HG02852 (cell line): ENCODE measurements at regions not wholly inside any gene's neighbourhood (a gene's known extent, or its start where the extent isn't known, plus 50 kb on each side); places are given as distances from the start of the nearest gene placed in this dataset.
"Not testable (repeated sequence)": the region's sequence is repeated elsewhere in the genome, so short reads cannot be mapped to it uniquely, and the experiment has no call there.

Experiments used
- ATAC-seq: cut with Tn5 transposase; IDR thresholded peaks from one replicate; pipeline ENCODE4 v1.9.1; 2021; ENCODE audit warnings: mild to moderate bottlenecking, moderate library complexity; ENCODE audit not compliant: unreplicated experiment

DNA sequence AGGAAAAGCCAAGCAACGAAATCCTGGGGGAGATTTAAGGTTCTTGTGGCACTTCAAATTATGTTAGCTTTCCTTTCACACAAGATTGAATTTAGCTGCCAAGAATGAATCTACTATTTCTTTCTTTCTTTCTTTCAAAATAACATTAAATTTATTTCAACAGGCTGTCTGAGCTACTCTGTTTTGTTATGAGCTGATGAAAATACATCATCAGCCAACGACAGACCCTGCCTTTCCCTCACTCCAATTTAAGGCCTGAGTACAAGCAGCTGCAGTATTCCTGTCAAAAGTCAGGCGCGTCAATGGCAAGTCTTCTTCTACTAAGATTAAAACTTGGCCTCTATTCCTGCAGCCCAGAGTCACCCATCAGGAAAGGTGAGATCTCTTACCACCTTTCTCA lies 347.7 kb upstream of the FLRT2 start:
- ATAC-seq, result no peak

DNA sequence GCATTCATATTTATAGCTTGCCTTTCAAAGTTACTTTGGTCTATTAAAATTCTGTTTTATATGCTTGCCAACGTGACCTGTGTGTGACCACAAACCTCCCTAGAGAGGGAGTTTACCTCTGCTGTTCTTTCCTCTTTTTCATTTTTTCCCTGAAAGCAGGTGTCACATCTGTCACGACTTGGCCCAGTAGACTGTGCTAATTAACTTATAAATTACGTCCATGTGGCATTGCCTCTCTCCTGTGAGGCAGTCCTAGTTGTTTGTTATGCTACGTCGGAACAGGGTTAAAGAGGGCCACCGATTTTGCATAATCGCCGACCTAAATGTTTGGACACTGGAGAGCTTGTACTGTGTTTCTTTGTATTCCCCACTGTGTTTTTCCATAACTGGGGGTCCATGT lies 343.9 kb upstream of the FLRT2 start:
- ATAC-seq, result no peak

DNA sequence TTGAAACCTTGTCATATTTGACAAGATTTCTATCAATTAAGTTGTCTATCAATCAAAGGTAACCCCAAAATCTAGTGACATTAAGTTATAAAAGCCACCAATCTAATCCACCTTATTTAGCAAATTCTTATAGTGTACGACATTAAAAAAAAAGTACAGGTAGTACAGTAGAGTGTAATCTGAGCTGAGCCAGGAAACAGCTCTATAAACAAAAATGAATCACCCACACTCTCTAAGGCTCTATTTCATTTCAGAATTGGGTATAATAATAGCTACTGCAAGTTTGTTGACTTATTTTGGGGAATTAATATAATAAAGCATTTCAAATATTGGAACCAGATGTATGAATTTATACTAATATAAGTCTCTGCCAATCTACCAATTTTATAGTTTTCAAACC lies 342.4 kb upstream of the FLRT2 start:
- ATAC-seq, result no peak

DNA sequence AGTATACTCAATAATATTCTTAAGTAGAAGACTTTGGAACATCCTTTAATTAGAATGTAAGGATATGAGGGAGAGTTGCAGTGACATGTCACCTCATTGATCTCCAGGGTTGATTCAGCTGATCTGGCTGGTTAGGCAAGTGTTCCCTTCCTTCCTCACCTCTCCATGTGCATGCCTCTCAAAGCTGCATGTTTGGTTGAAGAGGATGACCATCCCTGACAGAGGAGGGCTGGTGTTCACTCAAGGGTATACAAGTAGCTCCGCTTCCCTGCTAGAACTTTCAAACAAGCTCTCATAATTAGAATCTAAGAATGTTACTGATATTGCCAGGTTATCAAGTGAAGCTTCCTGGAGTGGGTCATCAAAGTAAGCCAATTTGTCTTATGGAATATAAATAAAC lies 341.1 kb upstream of the FLRT2 start:
- ATAC-seq, result no peak

DNA sequence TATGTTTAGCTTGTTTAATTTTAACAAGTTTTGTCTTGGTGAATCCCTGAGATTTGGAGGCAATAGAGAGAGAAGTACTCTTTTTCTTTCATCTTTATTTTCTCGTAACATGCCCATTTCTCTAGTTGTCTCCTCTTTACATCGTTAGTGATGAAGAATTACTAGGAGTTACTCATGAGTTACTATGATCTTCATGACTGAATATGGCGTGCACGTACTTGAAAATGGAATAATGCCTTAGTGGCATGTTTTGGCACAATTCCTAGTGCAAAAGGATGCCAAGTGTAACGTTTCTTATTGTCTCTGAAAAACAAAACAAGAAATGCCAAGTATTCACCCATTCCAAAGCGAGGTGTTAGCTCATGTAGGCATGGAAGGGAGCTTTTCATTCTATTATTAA lies 340.7 kb upstream of the FLRT2 start:
- ATAC-seq, result not testable (repeated sequence)

DNA sequence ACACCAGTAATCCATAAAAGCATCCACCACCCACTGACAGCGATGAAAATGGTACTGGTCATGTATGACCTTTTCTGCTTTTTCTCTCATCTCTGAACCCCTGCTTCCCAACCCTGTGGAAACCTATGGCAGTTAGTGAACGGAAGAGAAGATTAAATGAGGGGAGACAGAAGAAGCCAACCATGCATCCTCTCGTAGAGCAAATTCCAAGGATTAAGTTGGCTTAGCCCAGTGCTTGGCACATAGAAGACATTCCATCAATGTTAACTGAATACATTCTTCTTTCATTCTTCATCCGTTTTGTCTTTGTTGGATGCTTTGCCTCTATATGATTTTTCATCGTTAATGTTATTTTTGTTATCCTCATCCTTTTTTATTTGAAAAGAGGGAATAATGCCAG lies 339.7 kb upstream of the FLRT2 start:
- ATAC-seq, result no peak

DNA sequence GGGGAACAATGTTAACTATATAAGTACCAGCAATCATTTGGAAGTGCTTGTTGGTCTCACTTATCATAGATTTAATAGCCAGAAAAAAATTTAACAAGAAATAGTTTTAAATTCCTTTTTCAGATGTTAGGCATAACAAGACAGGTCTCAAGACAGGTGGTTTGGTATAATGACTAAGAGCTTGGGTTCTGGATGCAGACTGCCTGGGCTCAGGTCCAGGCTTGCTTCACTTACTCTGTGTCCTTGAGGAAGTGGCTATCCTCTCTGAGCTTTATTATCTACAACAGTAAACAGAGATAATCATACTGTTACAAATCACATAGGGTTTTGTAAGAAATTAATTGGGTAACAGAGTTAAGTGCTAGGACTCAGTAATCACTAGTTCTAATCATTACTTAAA lies 338.0 kb upstream of the FLRT2 start:
- no peak for ATAC-seq

DNA sequence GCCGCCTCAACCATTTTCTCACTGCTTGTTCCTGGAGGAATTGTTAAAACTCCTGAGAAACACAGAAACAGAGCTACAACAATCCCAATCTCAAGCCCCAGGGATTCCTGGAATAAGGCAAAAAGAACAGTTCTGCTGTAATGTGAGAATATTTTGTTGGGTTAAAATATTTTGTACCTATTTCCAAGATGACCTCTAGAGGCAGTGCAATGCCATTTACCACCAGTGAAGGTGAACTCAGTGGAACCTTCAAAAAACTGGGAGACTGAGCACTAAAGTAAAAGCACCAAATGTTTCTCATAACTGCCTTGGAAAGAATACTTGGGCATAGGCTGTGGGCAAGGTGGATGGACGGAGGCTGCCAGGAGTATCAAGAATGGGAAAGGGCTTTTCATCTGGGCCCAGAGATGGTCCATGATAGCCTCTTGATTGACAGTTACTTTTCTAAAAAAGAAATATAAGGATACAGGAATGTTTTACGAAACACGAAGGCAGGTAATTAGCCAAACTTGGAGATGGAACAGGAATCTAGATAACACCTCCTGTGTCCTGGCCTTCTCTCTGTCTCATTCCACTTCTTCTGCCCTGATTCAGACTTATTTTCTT lies 334.0 kb upstream of the FLRT2 start:
- ATAC-seq, result no peak

DNA sequence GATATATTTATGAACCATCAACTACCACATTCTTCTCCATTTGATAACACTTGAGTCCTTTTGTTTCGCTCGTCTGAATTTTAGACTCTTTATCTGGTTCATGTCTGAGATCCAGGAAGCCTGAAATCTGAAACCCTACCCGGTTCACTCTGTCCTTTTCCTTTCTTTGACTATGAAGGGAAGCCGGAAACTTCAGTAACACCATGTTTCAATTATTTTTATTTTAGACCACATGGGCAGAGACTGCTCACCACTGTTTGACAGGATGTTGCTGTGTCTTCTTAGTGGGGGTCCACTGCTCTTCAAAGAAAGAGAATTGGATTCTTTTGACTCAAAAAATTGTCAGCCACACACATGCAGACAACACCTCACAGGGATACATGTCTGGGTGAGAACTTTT lies 331.9 kb upstream of the FLRT2 start:
- no peak for ATAC-seq

DNA sequence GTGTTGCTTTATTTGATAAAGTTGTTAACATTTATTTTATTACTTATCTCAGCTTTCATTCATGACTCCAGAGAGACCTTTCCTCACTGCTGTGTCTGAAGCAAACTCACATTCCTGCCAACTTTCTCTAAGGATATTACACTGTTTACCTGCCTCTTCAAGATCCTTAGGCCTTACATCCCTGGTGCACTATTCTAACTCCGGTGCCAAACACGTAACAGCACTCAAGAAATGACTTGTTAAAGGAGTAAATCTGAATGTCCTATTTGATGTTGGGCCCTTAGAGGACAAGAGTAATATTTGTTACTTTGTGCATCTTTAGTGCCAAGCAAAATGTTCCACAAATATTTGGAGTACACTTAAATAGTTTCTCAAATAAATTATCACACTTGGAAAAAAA lies 324.1 kb upstream of the FLRT2 start:
- ATAC-seq, result no peak

DNA sequence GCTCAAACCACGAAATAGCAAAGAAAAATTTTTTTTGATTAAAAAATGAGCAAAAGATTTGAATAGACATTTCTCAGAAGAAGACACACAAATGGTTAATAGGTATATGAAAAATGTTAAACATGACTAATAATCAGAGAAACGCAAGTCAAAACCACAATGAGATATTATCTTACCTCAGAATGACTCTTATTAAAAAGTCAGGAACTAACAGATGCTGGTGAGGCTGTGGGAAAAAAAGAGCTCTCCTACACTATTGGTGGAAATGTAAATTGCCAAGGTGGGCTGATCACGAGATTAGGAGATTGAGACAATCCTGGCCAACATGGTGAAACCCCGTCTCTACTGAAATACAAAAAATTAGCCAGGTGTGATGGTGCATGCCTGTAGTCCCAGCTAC lies 315.5 kb upstream of the FLRT2 start:
- ATAC-seq, result no peak

DNA sequence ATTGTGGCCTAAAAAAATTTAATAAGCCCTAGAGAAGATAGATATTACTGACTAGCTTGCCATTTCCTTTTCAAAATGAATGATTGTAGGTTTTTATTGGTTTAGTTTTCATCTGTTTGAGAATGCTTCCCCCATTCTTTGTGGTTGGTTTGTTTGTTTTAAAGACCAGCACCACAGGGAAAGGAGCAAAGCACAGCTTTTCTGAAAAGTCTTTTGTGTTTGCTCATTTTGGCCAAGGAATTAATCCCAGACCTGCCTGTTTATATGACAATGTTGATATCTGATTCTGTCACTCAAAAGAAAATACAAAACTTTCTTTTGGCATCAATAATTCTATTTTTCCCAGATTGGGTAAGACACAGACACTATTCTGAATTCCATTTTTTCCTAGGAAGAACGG lies 312.5 kb upstream of the FLRT2 start:
- no peak for ATAC-seq

DNA sequence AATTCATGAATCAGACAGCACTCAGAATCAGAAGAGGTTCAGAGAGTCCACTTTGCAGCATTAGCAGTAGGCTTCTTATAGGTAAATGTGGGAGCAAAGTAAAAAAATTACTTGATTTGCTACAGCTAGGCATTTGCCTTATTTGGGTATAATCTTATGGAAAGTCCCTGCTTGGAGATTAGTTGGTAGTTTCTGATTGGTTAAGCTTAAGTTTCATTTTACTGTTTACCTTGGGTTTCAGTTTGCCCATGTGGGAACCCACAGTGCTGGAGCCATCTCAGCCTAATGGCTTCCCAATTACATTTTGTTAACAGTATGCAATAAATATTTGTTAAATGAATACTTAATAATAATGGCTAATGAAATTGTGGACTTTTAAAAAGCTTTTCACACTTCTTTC lies 311.0 kb upstream of the FLRT2 start:
- no peak for ATAC-seq

DNA sequence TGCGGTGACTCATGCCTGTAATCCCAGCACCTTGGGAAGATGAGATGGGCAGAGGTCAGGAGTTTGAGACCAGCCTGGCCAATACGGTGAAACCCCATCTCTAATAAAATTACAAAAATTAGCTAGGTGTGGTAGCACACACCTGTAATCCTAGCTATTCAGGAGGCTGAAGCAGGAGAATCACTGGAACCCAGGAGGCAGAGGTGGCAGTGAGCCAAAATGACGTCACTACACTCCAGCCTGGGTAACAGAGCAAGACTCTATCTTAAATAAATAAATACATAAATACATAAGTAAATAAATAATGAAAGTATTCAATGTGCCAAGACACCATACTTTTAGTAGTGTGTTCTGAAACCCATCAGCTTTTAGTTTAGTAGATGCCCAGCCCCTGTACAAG lies 308.1 kb upstream of the FLRT2 start:
- no peak for ATAC-seq

DNA sequence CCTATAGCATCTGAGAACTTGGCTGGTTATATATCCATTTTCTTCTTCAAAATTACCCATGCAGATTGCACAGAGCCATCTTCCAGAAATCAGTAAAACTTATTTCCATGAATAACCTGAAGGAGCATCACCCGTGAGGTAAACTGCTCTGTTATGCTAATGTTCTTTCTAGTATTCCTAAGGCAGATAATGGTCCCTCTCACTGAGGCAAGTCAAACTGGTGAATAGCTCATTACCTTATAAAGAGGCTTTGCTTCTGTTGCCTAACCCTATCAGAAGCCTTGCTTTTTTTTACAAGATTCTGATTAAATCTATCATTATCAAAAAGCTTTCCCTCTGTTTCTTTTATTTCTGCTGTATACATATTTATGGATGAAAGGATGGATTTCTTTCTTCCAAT lies 307.6 kb upstream of the FLRT2 start:
- ATAC-seq, result no peak

DNA sequence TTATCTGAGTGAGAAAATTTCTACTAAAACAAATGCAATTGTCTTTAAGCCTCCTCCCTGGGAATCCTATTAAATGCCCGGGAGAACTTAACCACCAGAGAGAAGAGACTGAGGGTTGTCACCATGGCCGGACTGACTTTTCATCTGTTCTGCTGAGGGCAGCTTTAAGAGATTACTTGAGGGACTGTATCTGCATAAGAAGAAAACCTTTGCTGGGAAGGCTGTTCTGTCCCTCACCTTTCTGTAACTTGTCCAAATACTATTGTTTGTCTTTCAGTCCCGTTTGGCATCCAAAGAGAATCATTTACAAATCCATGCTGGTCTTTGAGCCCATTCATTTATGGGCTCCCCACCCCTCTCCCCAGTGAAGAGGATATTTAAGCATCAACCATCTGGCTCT lies 306.3 kb upstream of the FLRT2 start:
- no peak for ATAC-seq

DNA sequence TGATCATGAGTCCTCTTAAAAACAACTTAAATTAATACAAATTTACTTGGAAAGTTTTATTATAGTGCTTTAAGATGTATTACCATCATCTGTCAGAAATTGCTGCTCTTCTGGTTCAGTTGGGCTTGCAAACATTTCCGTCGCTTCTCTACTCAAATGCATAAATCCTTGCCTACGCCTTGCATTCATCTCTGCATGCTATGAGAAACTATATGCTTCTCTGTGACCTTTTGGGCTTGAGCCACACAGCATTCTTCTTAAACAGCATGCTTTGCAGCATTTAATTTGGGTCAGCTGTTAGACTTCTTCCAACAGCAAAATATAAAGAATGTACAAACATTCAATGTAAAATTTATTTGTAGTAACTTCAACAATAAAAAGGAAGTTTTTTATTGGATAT lies 305.7 kb upstream of the FLRT2 start:
- ATAC-seq, result no peak

DNA sequence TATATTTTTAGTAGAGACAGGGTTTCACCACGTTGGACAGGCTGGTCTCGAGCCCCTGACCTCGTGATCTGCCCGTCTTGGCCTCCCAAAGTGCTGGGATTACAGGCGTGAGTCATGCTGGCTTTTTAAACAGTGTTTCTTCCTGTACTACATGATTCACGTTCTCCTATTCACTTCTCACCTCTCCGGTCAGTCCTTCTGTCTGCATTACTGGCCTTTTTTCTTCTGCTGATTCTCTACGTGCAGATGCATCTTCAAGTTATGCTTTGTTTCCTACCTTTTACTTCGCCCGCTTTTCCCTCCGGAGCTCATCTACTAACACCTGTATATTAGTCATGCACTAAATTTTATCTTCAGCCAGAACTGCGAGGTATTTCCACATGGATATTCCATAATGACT lies 296.2 kb upstream of the FLRT2 start:
- no peak for ATAC-seq

DNA sequence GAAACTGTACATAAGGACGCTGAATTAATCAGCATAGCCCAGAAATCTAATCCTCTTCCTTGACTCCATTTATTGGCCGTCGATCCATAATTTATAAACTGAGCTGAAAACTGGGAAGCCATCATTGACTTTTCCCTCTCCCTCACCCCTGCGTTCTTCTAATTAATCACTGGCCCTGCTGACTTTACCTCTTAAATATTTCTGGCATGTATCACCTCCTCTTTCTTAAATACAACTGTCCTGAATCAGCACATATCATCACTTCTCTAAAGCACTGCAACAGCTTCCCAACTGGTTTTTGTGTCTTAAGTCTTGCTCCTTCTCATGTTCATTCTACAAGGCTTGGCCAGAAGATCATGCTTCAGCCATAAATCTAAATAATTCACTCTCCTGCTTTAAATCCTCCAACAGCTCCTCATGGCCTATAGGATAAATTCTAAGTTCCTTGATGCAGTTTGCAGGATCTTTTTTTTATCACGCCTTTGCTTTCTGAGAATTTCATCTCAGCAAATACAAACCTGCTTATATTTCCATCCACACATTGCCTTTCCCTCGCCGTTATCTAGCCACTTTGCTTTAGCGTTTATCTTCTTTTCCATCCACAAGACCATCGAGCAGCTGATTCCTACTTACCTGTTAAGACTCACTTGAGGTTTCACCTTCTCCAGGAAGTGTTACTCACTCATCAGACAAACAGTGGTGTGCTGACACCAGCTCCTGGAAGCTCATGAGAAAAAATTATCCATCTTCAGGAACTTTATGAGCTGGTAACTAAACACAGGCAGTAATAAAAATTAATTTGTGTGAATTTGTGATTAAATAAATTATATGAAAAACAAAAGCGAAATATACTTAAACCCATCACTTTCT lies 295.6 kb upstream of the FLRT2 start:
- no peak for ATAC-seq

DNA sequence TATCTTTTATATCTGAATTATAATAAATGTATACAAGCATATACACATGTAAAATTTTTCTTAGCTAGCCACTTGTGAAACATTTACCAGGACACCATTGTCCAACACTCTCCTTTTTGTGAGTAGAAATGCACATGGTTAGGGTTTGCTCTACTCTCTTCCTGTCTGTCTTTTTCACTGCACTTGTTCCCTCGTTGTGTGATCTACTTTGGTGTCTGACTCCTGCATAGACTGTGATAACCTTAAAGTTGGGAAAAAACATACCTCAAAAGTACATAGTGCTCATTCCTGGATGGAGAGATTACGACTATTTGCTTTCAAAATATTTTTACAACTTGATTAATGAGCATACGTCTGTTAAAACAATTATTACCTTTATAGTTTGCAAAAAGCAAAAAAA lies 294.1 kb upstream of the FLRT2 start:
- no peak for ATAC-seq

DNA sequence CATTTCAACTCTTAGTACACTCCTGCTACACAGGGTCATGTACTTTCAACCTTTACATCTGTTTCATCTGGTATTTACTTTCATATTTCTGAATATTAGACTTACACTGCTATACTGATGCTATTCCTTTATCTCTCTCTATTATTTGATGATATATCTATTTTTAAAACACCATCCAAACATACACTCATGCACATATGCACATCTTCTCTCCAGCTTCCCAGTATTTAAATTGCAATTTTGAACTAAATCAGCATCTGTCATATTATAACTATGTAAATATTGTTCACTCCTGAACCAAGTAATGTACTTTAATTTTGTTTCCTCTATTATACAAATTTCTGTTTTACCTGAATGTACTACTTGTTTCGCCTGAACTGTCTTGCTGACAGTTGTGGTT lies 293.6 kb upstream of the FLRT2 start:
- ATAC-seq, result no peak

DNA sequence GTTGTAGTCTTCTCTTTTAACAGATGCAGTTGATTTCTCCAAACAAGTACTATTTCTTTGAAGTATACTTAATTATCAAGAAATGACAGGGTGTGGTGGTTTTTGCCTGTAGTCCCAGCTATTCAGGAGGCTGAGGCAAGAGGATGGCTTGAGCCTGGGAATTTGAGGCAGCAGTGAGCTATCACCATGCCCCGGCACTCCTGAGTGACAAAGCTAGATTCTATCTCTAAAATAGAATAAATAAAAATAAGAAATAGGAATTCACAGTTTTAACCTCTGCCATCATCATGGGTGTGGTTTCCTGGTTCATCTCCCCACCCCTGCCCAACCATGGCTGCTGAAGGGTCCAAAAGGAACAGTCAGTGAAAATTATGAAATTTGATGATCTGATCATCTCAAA lies 290.2 kb upstream of the FLRT2 start:
- ATAC-seq, result no peak
